ENCODE measurements at regions not wholly inside any gene's neighbourhood (a gene's known extent, or its start where the extent isn't known, plus 50 kb on each side); places are given as distances from the start of the nearest gene placed in this dataset.

GRCh38 chr1:191888996-191889622 is 269.2 kb upstream of the RGS18 start:
- Histone ChIP-seq H3K36me3 (ENCODE audit: control insufficient read depth in 2 of 2, insufficient read depth in 2 of 2, low read length in 2 of 2) (no peaks in the 10 kb centered on the region), H3K9me3 (ENCODE audit: control insufficient read depth in 2 of 2, low read length in 2 of 2) (no peaks in the 10 kb centered on the region), H3K27ac (ENCODE audit: low read length) (no peak overlapping the region)

GRCh38 chr1:191889623-191890003 is 268.6 kb upstream of the RGS18 start:
- H3K9ac ChIP-seq (ENCODE audit: low read length in 2 of 2): no peak overlapping the region
- H3K4me1 ChIP-seq (ENCODE audit: control insufficient read depth, insufficient read depth, low read length): no peaks in the 10 kb centered on the region
- no peak overlapping the region for H3K4me3 ChIP-seq (ENCODE audit: low read length in 2 of 2)
- H3K27me3 ChIP-seq (ENCODE audit: control insufficient read depth in 1 of 2, insufficient read depth in 2 of 2, low read length in 2 of 2): no peaks in the 10 kb centered on the region
- no peak overlapping the region for H3K27ac ChIP-seq (ENCODE audit: low read length)
- H3K36me3 ChIP-seq (ENCODE audit: control insufficient read depth in 2 of 2, insufficient read depth in 2 of 2, low read length in 2 of 2): no peaks in the 10 kb centered on the region
- H3K9me3 ChIP-seq (ENCODE audit: control insufficient read depth in 2 of 2, low read length in 2 of 2): no peaks in the 10 kb centered on the region

More at GRCh38 chr1:191888996-191889622, 269.2 kb upstream of the RGS18 start:
- Histone ChIP-seq H3K9ac (ENCODE audit: low read length in 2 of 2) (no peak overlapping the region), H3K4me3 (ENCODE audit: low read length in 2 of 2) (no peak overlapping the region), H3K27me3 (ENCODE audit: control insufficient read depth in 1 of 2, insufficient read depth in 2 of 2, low read length in 2 of 2) (no peaks in the 10 kb centered on the region), H3K4me1 (ENCODE audit: control insufficient read depth, insufficient read depth, low read length) (no peaks in the 10 kb centered on the region)

DNA sequence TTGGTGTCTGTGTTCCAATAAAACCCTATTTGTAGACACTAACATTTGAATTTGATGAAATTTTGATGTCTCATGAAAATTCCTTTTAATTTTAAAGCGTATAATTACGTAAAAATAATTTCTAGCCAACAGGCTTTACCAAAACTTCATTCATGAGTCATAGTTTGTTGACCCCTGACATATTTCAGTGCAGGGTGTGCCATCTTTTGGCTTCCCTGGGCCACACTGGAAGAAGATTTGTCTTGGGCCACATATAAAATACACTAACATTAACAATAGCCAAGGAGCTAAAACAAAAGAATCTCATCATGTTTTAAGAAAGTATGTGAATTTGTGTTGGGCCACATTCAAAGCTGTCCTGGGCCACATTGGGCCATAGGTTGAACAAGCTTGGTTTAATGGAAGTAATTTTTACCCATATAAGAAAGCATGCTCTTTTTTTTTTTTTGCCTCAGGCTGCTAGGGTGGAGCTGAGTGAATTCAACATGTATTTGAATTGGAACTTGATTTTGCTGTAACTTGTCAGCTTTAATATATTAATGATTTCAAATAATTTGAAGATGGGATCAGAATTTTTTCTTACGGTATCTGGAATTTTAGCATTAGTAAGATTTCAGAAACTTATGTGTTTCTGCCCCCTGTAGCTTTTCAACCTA is 267.7 kb upstream of the RGS18 start:
- H3K4me1 ChIP-seq (ENCODE audit: control insufficient read depth, insufficient read depth, low read length): no peaks in the 10 kb centered on the region
- H3K27me3 ChIP-seq (ENCODE audit: control insufficient read depth in 1 of 2, insufficient read depth in 2 of 2, low read length in 2 of 2): no peaks in the 10 kb centered on the region
- no peak overlapping the region for H3K9ac ChIP-seq (ENCODE audit: low read length in 2 of 2)
- no peaks in the 10 kb centered on the region for H3K9me3 ChIP-seq (ENCODE audit: control insufficient read depth in 2 of 2, low read length in 2 of 2)
- no peak overlapping the region for H3K27ac ChIP-seq (ENCODE audit: low read length)
- H3K36me3 ChIP-seq (ENCODE audit: control insufficient read depth in 2 of 2, insufficient read depth in 2 of 2, low read length in 2 of 2): no peaks in the 10 kb centered on the region
- H3K4me3 ChIP-seq (ENCODE audit: low read length in 2 of 2): no peak overlapping the region

- no peaks in the 10 kb centered on the region for H3K9me3 ChIP-seq (ENCODE audit: control insufficient read depth in 2 of 2, low read length in 2 of 2)
- H3K27me3 ChIP-seq (ENCODE audit: control insufficient read depth in 1 of 2, insufficient read depth in 2 of 2, low read length in 2 of 2): no peaks in the 10 kb centered on the region
- no peak overlapping the region for H3K27ac ChIP-seq (ENCODE audit: low read length)
- H3K4me1 ChIP-seq (ENCODE audit: control insufficient read depth, insufficient read depth, low read length): no peaks in the 10 kb centered on the region
- H3K36me3 ChIP-seq (ENCODE audit: control insufficient read depth in 2 of 2, insufficient read depth in 2 of 2, low read length in 2 of 2): no peaks in the 10 kb centered on the region
- no peak overlapping the region for H3K9ac ChIP-seq (ENCODE audit: low read length in 2 of 2)
- H3K4me3 ChIP-seq (ENCODE audit: low read length in 2 of 2): no peak overlapping the region
Measured at GRCh38 chr1:191892716-191893115, 265.5 kb upstream of the RGS18 start.

- Histone ChIP-seq H3K27me3 (ENCODE audit: control insufficient read depth in 1 of 2, insufficient read depth in 2 of 2, low read length in 2 of 2) (no peaks in the 10 kb centered on the region), H3K27ac (ENCODE audit: low read length) (no peak overlapping the region), H3K9ac (ENCODE audit: low read length in 2 of 2) (no peak overlapping the region), H3K4me1 (ENCODE audit: control insufficient read depth, insufficient read depth, low read length) (no peaks in the 10 kb centered on the region), H3K36me3 (ENCODE audit: control insufficient read depth in 2 of 2, insufficient read depth in 2 of 2, low read length in 2 of 2) (no peaks in the 10 kb centered on the region), H3K4me3 (ENCODE audit: low read length in 2 of 2) (no peak overlapping the region), H3K9me3 (ENCODE audit: control insufficient read depth in 2 of 2, low read length in 2 of 2) (no peaks in the 10 kb centered on the region)
Measured at GRCh38 chr1:191895049-191895448, 263.2 kb upstream of the RGS18 start.

DNA sequence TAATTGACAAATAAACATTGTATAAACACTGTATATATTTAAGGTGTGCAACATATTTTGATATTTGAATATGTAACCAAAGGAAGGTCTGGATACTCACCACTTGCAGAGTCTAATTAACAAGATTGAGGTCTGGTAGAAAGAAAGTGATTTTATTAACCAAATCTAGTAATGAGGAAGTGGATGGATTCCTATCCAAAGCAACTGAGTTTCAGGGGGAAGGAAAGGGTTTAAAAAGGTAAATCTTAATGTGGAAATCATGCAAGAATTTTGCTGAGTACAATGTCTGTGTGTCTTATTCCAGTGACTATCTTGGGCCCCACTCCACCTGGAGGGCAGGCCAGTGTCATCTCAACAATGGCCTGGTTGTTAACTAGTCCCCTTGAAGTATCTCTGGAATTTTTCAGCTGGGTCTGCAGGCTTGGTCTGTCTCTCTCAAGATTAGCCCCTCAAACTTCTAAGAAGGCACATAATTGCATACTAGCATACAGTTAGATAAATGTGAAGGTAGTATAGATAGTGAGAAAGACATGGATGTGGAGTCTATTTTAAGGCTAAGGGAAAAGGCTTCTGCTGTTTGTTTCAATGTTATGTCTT is 262.7 kb upstream of the RGS18 start:
- Histone ChIP-seq H3K27ac (ENCODE audit: low read length) (no peak overlapping the region), H3K9ac (ENCODE audit: low read length in 2 of 2) (no peak overlapping the region), H3K27me3 (ENCODE audit: control insufficient read depth in 1 of 2, insufficient read depth in 2 of 2, low read length in 2 of 2) (no peaks in the 10 kb centered on the region), H3K4me1 (ENCODE audit: control insufficient read depth, insufficient read depth, low read length) (no peaks in the 10 kb centered on the region), H3K9me3 (ENCODE audit: control insufficient read depth in 2 of 2, low read length in 2 of 2) (no peaks in the 10 kb centered on the region), H3K4me3 (ENCODE audit: low read length in 2 of 2) (no peak overlapping the region), H3K36me3 (ENCODE audit: control insufficient read depth in 2 of 2, insufficient read depth in 2 of 2, low read length in 2 of 2) (no peaks in the 10 kb centered on the region)

DNA sequence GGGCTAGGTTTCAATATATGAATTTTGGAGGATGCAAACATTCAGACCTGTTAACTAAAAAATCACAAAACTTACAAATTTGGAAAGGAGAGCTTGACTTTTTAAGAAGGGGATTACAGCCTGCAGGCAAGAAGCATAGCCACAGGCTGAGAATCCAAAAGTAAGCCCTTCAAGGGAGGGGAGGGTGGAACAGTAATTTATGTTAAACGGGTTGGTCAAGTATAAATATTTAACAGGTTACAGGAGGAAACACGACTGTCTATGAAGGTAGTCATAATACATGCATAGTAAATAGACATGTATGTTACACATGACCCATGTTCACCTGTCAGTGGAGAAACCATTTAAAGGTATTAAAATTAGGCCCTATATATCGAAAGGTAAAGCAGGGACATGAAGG is 261.1 kb upstream of the RGS18 start:
- no peaks in the 10 kb centered on the region for H3K27me3 ChIP-seq (ENCODE audit: control insufficient read depth in 1 of 2, insufficient read depth in 2 of 2, low read length in 2 of 2)
- no peaks in the 10 kb centered on the region for H3K4me1 ChIP-seq (ENCODE audit: control insufficient read depth, insufficient read depth, low read length)
- no peak overlapping the region for H3K27ac ChIP-seq (ENCODE audit: low read length)
- H3K9ac ChIP-seq (ENCODE audit: low read length in 2 of 2): no peak overlapping the region
- H3K4me3 ChIP-seq (ENCODE audit: low read length in 2 of 2): no peak overlapping the region
- H3K36me3 ChIP-seq (ENCODE audit: control insufficient read depth in 2 of 2, insufficient read depth in 2 of 2, low read length in 2 of 2): no peaks in the 10 kb centered on the region
- no peaks in the 10 kb centered on the region for H3K9me3 ChIP-seq (ENCODE audit: control insufficient read depth in 2 of 2, low read length in 2 of 2)

DNA sequence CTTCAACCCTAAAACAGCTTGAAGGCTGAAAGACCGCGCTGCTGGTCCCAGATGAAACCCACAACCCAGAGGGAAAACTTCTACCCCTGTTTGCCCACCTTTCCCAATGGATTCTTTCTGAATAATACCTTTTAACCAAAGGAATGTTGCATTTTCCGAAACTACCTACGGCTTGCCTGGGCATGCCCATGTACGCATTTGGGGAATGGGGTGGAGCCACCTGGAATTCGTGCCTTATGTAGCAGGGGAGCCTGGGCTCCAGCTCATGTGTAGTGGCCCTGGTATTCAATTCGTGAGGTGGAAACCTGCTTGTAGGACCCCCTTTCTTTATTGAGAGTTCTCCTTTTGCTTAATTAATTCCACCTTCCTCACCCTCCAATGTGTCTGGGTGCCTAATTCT is 256.6 kb upstream of the RGS18 start:
- Histone ChIP-seq H3K9me3 (ENCODE audit: control insufficient read depth in 2 of 2, low read length in 2 of 2) (no peaks in the 10 kb centered on the region), H3K27me3 (ENCODE audit: control insufficient read depth in 1 of 2, insufficient read depth in 2 of 2, low read length in 2 of 2) (no peaks in the 10 kb centered on the region), H3K9ac (ENCODE audit: low read length in 2 of 2) (no peak overlapping the region), H3K27ac (ENCODE audit: low read length) (no peak overlapping the region), H3K36me3 (ENCODE audit: control insufficient read depth in 2 of 2, insufficient read depth in 2 of 2, low read length in 2 of 2) (no peaks in the 10 kb centered on the region), H3K4me1 (ENCODE audit: control insufficient read depth, insufficient read depth, low read length) (no peaks in the 10 kb centered on the region), H3K4me3 (ENCODE audit: low read length in 2 of 2) (no peak overlapping the region)

- Histone ChIP-seq H3K4me3 (ENCODE audit: low read length in 2 of 2) (no peak overlapping the region), H3K9me3 (ENCODE audit: control insufficient read depth in 2 of 2, low read length in 2 of 2) (no peaks in the 10 kb centered on the region), H3K36me3 (ENCODE audit: control insufficient read depth in 2 of 2, insufficient read depth in 2 of 2, low read length in 2 of 2) (no peaks in the 10 kb centered on the region), H3K27me3 (ENCODE audit: control insufficient read depth in 1 of 2, insufficient read depth in 2 of 2, low read length in 2 of 2) (no peaks in the 10 kb centered on the region), H3K4me1 (ENCODE audit: control insufficient read depth, insufficient read depth, low read length) (no peaks in the 10 kb centered on the region), H3K9ac (ENCODE audit: low read length in 2 of 2) (no peak overlapping the region), H3K27ac (ENCODE audit: low read length) (no peak overlapping the region)
Measured at GRCh38 chr1:191904991-191905390, 253.3 kb upstream of the RGS18 start.

DNA sequence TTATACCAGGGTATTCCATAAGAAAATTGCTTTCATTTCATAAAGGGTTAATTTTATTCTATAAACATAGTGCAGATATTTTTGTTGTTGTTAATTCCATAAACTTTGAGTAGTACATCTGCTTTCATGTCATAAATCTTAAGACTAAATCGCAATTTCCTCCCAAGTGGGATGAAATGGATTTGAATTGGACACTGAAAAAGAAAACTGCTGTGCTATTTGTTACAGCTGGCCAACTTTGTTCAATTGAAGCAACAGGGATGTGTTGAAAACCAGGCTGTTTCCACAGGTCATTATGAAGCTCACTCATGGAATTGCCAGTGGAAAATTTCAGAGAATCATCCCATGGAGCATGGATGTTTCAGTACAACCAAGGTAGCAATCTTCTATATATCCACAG is 252.5 kb upstream of the RGS18 start:
- no peaks in the 10 kb centered on the region for H3K4me1 ChIP-seq (ENCODE audit: control insufficient read depth, insufficient read depth, low read length)
- no peak overlapping the region for H3K9ac ChIP-seq (ENCODE audit: low read length in 2 of 2)
- H3K9me3 ChIP-seq (ENCODE audit: control insufficient read depth in 2 of 2, low read length in 2 of 2): no peaks in the 10 kb centered on the region
- H3K4me3 ChIP-seq (ENCODE audit: low read length in 2 of 2): no peak overlapping the region
- H3K36me3 ChIP-seq (ENCODE audit: control insufficient read depth in 2 of 2, insufficient read depth in 2 of 2, low read length in 2 of 2): no peaks in the 10 kb centered on the region
- no peaks in the 10 kb centered on the region for H3K27me3 ChIP-seq (ENCODE audit: control insufficient read depth in 1 of 2, insufficient read depth in 2 of 2, low read length in 2 of 2)
- no peak overlapping the region for H3K27ac ChIP-seq (ENCODE audit: low read length)

GRCh38 chr1:191907121-191907520 is 251.1 kb upstream of the RGS18 start:
- Histone ChIP-seq H3K9ac (ENCODE audit: low read length in 2 of 2) (no peak overlapping the region), H3K27me3 (ENCODE audit: control insufficient read depth in 1 of 2, insufficient read depth in 2 of 2, low read length in 2 of 2) (no peaks in the 10 kb centered on the region), H3K4me3 (ENCODE audit: low read length in 2 of 2) (no peak overlapping the region), H3K36me3 (ENCODE audit: control insufficient read depth in 2 of 2, insufficient read depth in 2 of 2, low read length in 2 of 2) (no peaks in the 10 kb centered on the region), H3K9me3 (ENCODE audit: control insufficient read depth in 2 of 2, low read length in 2 of 2) (no peaks in the 10 kb centered on the region), H3K4me1 (ENCODE audit: control insufficient read depth, insufficient read depth, low read length) (no peaks in the 10 kb centered on the region), H3K27ac (ENCODE audit: low read length) (no peak overlapping the region)

Data from stomach smooth muscle (tissue), 2 donors.